ENCODE measurements at regions not wholly inside any gene's neighbourhood (a gene's known extent, or its start where the extent isn't known, plus 50 kb on each side); places are given as distances from the start of the nearest gene placed in this dataset.
"Not testable (repeated sequence)": the region's sequence is repeated elsewhere in the genome, so short reads cannot be mapped to it uniquely, and the experiment has no call there.

- DNase-seq (ENCODE audit: low read depth): no peak
Observed at GRCh38 chr9:135358552-135358940, 121.0 kb upstream of the PPP1R26 start.

- no peak for DNase-seq (ENCODE audit: low read depth)
Observed at GRCh38 chr9:135359764-135360163, 119.8 kb upstream of the PPP1R26 start.

GRCh38 chr9:135360617-135361016 lies 119.0 kb upstream of the PPP1R26 start:
- no peak for DNase-seq (ENCODE audit: low read depth)

- not testable (repeated sequence) for DNase-seq (ENCODE audit: low read depth)
Observed at GRCh38 chr9:135361668-135362067, 117.9 kb upstream of the PPP1R26 start.

- no peak for DNase-seq (ENCODE audit: low read depth)
Observed at GRCh38 chr9:135363596-135363995, 116.0 kb upstream of the PPP1R26 start.

GRCh38 chr9:135365013-135365768 lies 114.4 kb upstream of the PPP1R26 start:
- no peak for DNase-seq (ENCODE audit: low read depth)

- DNase-seq (ENCODE audit: low read depth): no peak
Observed at GRCh38 chr9:135366104-135366503, 113.5 kb upstream of the PPP1R26 start.

GRCh38 chr9:135369412-135369990 lies 110.1 kb upstream of the PPP1R26 start:
- DNase-seq (ENCODE audit: low read depth): no peak

- DNase-seq (ENCODE audit: low read depth): no peak
Observed at GRCh38 chr9:135370411-135371375, 108.9 kb upstream of the PPP1R26 start.

- no peak for DNase-seq (ENCODE audit: low read depth)
Observed at GRCh38 chr9:135371535-135371934, 108.0 kb upstream of the PPP1R26 start.

- DNase-seq (ENCODE audit: low read depth): no peak
Observed at GRCh38 chr9:135372036-135372435, 107.5 kb upstream of the PPP1R26 start.

GRCh38 chr9:135372501-135373008 lies 107.0 kb upstream of the PPP1R26 start:
- DNase-seq (ENCODE audit: low read depth): no peak

GRCh38 chr9:135373151-135373685 lies 106.4 kb upstream of the PPP1R26 start:
- no peak for DNase-seq (ENCODE audit: low read depth)

- no peak for DNase-seq (ENCODE audit: low read depth)
Observed at GRCh38 chr9:135373820-135374219, 105.8 kb upstream of the PPP1R26 start.

GRCh38 chr9:135374591-135374990 lies 105.0 kb upstream of the PPP1R26 start:
- DNase-seq (ENCODE audit: low read depth): no peak

GRCh38 chr9:135375001-135375400 lies 104.6 kb upstream of the PPP1R26 start:
- no peak for DNase-seq (ENCODE audit: low read depth)

GRCh38 chr9:135376511-135377265 lies 102.9 kb upstream of the PPP1R26 start:
- DNase-seq (ENCODE audit: low read depth): no peak

GRCh38 chr9:135377431-135377830 lies 102.2 kb upstream of the PPP1R26 start:
- no peak for DNase-seq (ENCODE audit: low read depth)

- no peak for DNase-seq (ENCODE audit: low read depth)
Observed at GRCh38 chr9:135378751-135379150, 100.8 kb upstream of the PPP1R26 start.

- DNase-seq (ENCODE audit: low read depth): no peak
Observed at GRCh38 chr9:135379540-135380267, 99.9 kb upstream of the PPP1R26 start.

Measured in activated T-helper 9 cell treated with anti-CD3 and anti-CD28 coated beads, Interleukin-2, amount 50 U/mL, for 16 hours (primary cell).